BLaER1 treated with 17β-estradiol and CSF1 and Interleukin-3, amounts not matched to agents 10 nM and 100 nM (cell line): ENCODE measurements at regions not wholly inside any gene's neighbourhood (a gene's known extent, or its start where the extent isn't known, plus 50 kb on each side); places are given as distances from the start of the nearest gene placed in this dataset.

Source experiments
- H3K27ac ChIP-seq, 11 experiments: shearing (Covaris generic); formaldehyde crosslinking; 2 replicates each; pipeline ENCODE4 v1.8.1; 2022
- H3K27me3 ChIP-seq, 11 experiments: shearing (Covaris generic); formaldehyde crosslinking; 2 replicates each; pipeline ENCODE4 v1.8.1; 2022
- H3K36me3 ChIP-seq, 11 experiments: shearing (Covaris generic); formaldehyde crosslinking; 2 replicates each; pipeline ENCODE4 v1.8.1; 2022
- H3K4me1 ChIP-seq, 10 experiments: shearing (Covaris generic); formaldehyde crosslinking; 2 replicates each; pipeline ENCODE4 v1.8.1; 2022
- H3K4me2 ChIP-seq, 11 experiments: shearing (Covaris generic); formaldehyde crosslinking; 2 replicates each; pipeline ENCODE4 v1.8.1; 2022
- H3K4me3 ChIP-seq, 10 experiments: shearing (Covaris generic); formaldehyde crosslinking; 2 replicates each; pipeline ENCODE4 v1.8.1; 2022
- H3K9ac ChIP-seq, 11 experiments: shearing (Covaris generic); formaldehyde crosslinking; 2 replicates each; pipeline ENCODE4 v1.8.1; 2022
- H3K9me3 ChIP-seq, 11 experiments: shearing (Covaris generic); formaldehyde crosslinking; replicated peaks in 1 of 11; 2 replicates each; pipeline ENCODE4 v1.8.1; 2022
- H4K20me1 ChIP-seq, 11 experiments: shearing (Covaris generic); formaldehyde crosslinking; 2 replicates each; pipeline ENCODE4 v1.8.1; 2022
- Cebpa-rat ChIP-seq, 11 experiments: shearing (Covaris generic); IDR thresholded peaks; 2 replicates each; pipeline ENCODE4 v1.8.1; 2022

- no peaks in the 10 kb centered on the region for H3K4me1 ChIP-seq
- no peaks in the 10 kb centered on the region for H3K27me3 ChIP-seq
- no peak overlapping the region for H3K4me3 ChIP-seq
- no peaks in the 10 kb centered on the region for H4K20me1 ChIP-seq
- H3K27ac ChIP-seq: no peak overlapping the region
- no peaks in the 10 kb centered on the region for H3K36me3 ChIP-seq
- TF ChIP-seq Cebpa-rat (IDR thresholded peaks at IDR 0.05): no peak
- no peak overlapping the region for H3K4me2 ChIP-seq
- H3K9me3 ChIP-seq: no peaks in the 10 kb centered on the region
- H3K9ac ChIP-seq: no peak overlapping the region
Observed at GRCh38 chr20:37643400-37643799, 50.4 kb upstream of the CTNNBL1 start.

DNA sequence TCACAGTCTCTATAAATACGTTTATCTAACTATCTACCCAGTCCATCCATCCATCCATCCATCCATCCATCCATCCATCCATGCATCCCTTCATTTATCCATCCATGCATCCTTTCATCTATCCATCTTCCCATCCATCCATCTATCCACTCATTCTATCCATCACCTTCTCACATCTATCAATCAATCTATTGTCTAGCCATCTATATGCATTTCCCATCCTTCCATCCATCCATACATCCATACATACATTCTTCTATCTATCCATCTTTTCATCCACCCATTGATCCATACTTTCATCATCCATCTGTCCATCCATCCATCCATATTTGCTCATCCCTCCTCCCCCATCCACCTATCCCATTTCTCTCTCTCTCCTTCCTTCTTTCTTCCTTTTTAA, 51.6 kb upstream of the CTNNBL1 start:
- no peak overlapping the region for H3K4me3 ChIP-seq
- no peaks in the 10 kb centered on the region for H4K20me1 ChIP-seq
- no peaks in the 10 kb centered on the region for H3K4me1 ChIP-seq
- no peaks in the 10 kb centered on the region for H3K27me3 ChIP-seq
- no peak overlapping the region for H3K9ac ChIP-seq
- no peak overlapping the region for H3K4me2 ChIP-seq
- no peak overlapping the region for H3K27ac ChIP-seq
- TF ChIP-seq Cebpa-rat (IDR thresholded peaks at IDR 0.05): no peak
- H3K36me3 ChIP-seq: no peaks in the 10 kb centered on the region
- no peaks in the 10 kb centered on the region for H3K9me3 ChIP-seq

GRCh38 chr20:37640600-37641561, 52.9 kb upstream of the CTNNBL1 start:
- Histone ChIP-seq H3K27ac (no peak overlapping the region), H3K9ac (no peak overlapping the region), H3K27me3 (no peaks in the 10 kb centered on the region), H3K9me3 (peaks cover 0 to 5% (median 0%) of the 10 kb centered on the region in 11 experiments; a peak in 7 of 22 replicates), H3K4me3 (no peak overlapping the region), H3K4me2 (no peak overlapping the region), H4K20me1 (no peaks in the 10 kb centered on the region), H3K4me1 (no peaks in the 10 kb centered on the region), H3K36me3 (no peaks in the 10 kb centered on the region)
- no peak for TF ChIP-seq Cebpa-rat (IDR thresholded peaks at IDR 0.05)

DNA sequence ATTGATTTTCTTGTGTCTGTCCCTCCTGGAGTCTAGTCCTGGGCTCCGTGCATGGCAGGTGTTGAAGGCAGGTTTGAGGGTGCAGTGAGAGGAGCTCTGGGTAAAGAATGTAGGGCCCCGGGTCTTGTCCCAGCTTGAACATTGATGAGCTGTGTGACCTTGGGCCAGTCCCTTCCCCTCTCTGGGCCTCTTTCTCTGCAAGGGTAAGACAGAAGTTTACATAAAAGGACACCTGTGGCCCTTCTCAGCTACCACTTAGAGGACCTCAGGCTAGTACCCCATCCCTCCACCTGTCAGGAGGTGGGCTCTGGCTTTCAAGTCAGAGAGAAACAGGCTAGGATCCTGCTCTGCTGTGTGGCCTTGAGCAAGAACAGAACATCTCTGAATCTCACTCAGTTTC, 55.3 kb upstream of the CTNNBL1 start:
- H3K9me3 ChIP-seq: peaks cover 11 to 28% (median 19%) of the 10 kb centered on the region in 11 experiments; a peak in 21 of 22 replicates
- no peaks in the 10 kb centered on the region for H3K27me3 ChIP-seq
- H3K4me3 ChIP-seq: no peak overlapping the region
- H3K4me1 ChIP-seq: no peaks in the 10 kb centered on the region
- H3K9ac ChIP-seq: no peak overlapping the region
- H4K20me1 ChIP-seq: no peaks in the 10 kb centered on the region
- H3K36me3 ChIP-seq: no peaks in the 10 kb centered on the region; a peak in 1 of 22 replicates
- no peak for TF ChIP-seq Cebpa-rat (IDR thresholded peaks at IDR 0.05)
- H3K4me2 ChIP-seq: no peak overlapping the region
- H3K27ac ChIP-seq: no peak overlapping the region

- no peak overlapping the region for H3K9ac ChIP-seq
- H3K4me1 ChIP-seq: no peaks in the 10 kb centered on the region
- H3K4me2 ChIP-seq: no peak overlapping the region
- TF ChIP-seq Cebpa-rat (IDR thresholded peaks at IDR 0.05): no peak
- no peaks in the 10 kb centered on the region for H3K27me3 ChIP-seq
- peaks cover 11 to 29% (median 19%) of the 10 kb centered on the region in 11 experiments; a peak in 21 of 22 replicates for H3K9me3 ChIP-seq
- H3K4me3 ChIP-seq: no peak overlapping the region
- no peaks in the 10 kb centered on the region for H4K20me1 ChIP-seq
- H3K27ac ChIP-seq: no peak overlapping the region
- H3K36me3 ChIP-seq: no peaks in the 10 kb centered on the region; a peak in 1 of 22 replicates
Observed at GRCh38 chr20:37636977-37637376, 56.9 kb upstream of the CTNNBL1 start.

DNA sequence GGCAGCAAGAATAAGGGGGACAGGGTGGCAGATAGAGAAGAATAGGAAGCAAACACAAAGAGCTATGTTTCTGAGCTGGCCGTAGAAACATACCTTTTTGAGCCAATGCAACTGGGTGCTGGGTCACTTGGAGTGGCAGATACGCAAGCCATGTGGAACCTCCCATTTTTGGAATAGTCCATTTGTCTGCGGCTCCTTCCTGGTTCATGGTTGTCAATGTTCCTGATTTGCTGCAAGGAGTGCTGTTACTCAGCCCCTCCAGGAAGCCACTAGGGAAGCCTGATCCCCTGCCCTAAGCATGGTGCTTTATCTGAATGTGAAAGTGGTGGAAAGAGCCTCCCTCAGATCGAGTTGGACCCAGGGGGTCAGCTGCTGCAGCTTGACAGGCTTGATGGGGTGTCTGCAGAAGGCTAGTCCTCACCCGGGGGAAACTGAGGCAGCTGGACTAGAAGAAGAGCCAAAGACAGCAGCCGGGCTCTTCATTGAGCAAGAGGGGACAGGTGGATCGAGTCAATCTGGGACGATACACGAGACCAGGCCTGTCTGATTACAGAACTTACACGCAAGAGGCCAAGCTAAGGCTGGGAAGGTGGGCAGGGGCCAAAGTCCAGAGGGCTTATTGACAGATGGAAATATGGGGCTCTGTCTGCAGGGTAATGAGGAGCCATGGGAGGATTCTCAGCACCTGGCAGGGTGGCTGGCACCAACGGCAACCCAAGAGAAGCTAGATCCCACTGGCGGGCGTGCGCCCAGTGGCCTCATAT, 57.4 kb upstream of the CTNNBL1 start:
- Histone ChIP-seq H3K36me3 (no peaks in the 10 kb centered on the region; a peak in 1 of 22 replicates), H3K27ac (no peak overlapping the region), H3K4me1 (no peaks in the 10 kb centered on the region), H3K9me3 (peaks cover 11 to 29% (median 19%) of the 10 kb centered on the region in 11 experiments; a peak in 21 of 22 replicates), H3K4me3 (no peak overlapping the region), H3K4me2 (no peak overlapping the region), H3K27me3 (no peaks in the 10 kb centered on the region), H4K20me1 (no peaks in the 10 kb centered on the region), H3K9ac (no peak overlapping the region)
- TF ChIP-seq Cebpa-rat (IDR thresholded peaks at IDR 0.05): no peak

GRCh38 chr20:37630993-37631392, 62.8 kb upstream of the CTNNBL1 start:
- H4K20me1 ChIP-seq: no peaks in the 10 kb centered on the region; a peak in 1 of 22 replicates
- TF ChIP-seq Cebpa-rat (IDR thresholded peaks at IDR 0.05): no peak
- H3K27me3 ChIP-seq: peaks cover 0 to 6% (median 0%) of the 10 kb centered on the region in 11 experiments; a peak in 2 of 22 replicates

GRCh38 chr20:37630166-37630565, 63.7 kb upstream of the CTNNBL1 start:
- Histone ChIP-seq H3K4me2 (no peak overlapping the region), H3K9ac (no peak overlapping the region), H3K36me3 (no peaks in the 10 kb centered on the region; a peak in 1 of 22 replicates), H3K9me3 (peaks cover 11 to 17% (median 13%) of the 10 kb centered on the region in 11 experiments; a peak in 21 of 22 replicates), H4K20me1 (no peaks in the 10 kb centered on the region; a peak in 1 of 22 replicates), H3K4me1 (no peaks in the 10 kb centered on the region), H3K4me3 (no peak overlapping the region), H3K27ac (no peak overlapping the region), H3K27me3 (peaks cover 0 to 6% (median 0%) of the 10 kb centered on the region in 11 experiments; a peak in 2 of 22 replicates)
- no peak for TF ChIP-seq Cebpa-rat (IDR thresholded peaks at IDR 0.05)

More at GRCh38 chr20:37630993-37631392, 62.8 kb upstream of the CTNNBL1 start:
- peaks cover 11 to 25% (median 19%) of the 10 kb centered on the region in 11 experiments; a peak in 21 of 22 replicates for H3K9me3 ChIP-seq
- H3K4me2 ChIP-seq: no peak overlapping the region
- no peak overlapping the region for H3K27ac ChIP-seq
- H3K4me1 ChIP-seq: no peaks in the 10 kb centered on the region
- H3K4me3 ChIP-seq: no peak overlapping the region
- H3K9ac ChIP-seq: no peak overlapping the region
- H3K36me3 ChIP-seq: no peaks in the 10 kb centered on the region; a peak in 1 of 22 replicates

DNA sequence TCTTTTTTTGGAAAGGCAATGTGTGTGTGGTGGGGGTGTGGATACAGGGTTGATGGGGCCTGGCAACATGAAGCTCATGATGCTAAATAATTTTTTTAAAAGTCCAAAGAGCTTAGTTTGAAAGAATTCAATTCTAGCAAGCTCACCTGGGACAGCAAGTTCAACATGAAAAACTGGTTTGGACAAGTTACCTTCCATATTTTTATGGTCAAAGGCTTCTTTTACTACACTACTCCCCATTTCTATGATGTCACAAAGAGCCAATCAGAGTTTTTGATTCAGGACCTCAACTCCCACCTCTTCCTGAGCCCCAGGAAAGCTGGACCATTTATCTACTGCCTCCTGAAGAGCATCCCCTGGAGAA, 66.1 kb upstream of the CTNNBL1 start:
- H3K27ac ChIP-seq: no peak overlapping the region
- no peak for TF ChIP-seq Cebpa-rat (IDR thresholded peaks at IDR 0.05)
- H3K4me3 ChIP-seq: no peak overlapping the region
- no peaks in the 10 kb centered on the region for H3K4me1 ChIP-seq
- no peaks in the 10 kb centered on the region for H3K36me3 ChIP-seq
- H3K9ac ChIP-seq: no peak overlapping the region
- H3K27me3 ChIP-seq: peaks cover 0 to 6% (median 0%) of the 10 kb centered on the region in 11 experiments; a peak in 2 of 22 replicates
- H4K20me1 ChIP-seq: no peaks in the 10 kb centered on the region; a peak in 2 of 22 replicates
- no peaks in the 10 kb centered on the region for H3K9me3 ChIP-seq
- no peak overlapping the region for H3K4me2 ChIP-seq
